Spleen (tissue), 11 donors: ENCODE measurements at regions not wholly inside any gene's neighbourhood (a gene's known extent, or its start where the extent isn't known, plus 50 kb on each side); places are given as distances from the start of the nearest gene placed in this dataset.

Source experiments
- DNase-seq: peaks from one replicate; pipeline ENCODE4 v3.0.0-alpha.2; 2020
- H3K27ac ChIP-seq, 8 donors: fragments of 200-600 bp; sonication (generic) in 7 of 8; 1 replicate in 4 of 8; 2 replicates in 4 of 8; pipeline versions ENCODE4 v1.5.0 to v1.8.0; 2016 to 2021; ENCODE audit warnings: inconsistent platforms in 4 of 8, mild to moderate bottlenecking in 4 of 8, moderate library complexity in 1 of 8
- H3K27me3 ChIP-seq, 7 donors: fragments of 200-600 bp; sonication (generic) in 6 of 7; replicated peaks in 1 of 7; 1 replicate in 4 of 7; 2 replicates in 3 of 7; pipeline versions ENCODE4 v1.5.0 to v1.8.0; 2016 to 2021; ENCODE audit warnings: inconsistent platforms in 3 of 7, mild to moderate bottlenecking in 1 of 7
- H3K36me3 ChIP-seq, 6 donors: fragments of 200-600 bp; sonication (generic) in 5 of 6; 1 replicate in 4 of 6; 2 replicates in 2 of 6; pipeline versions ENCODE4 v1.5.0 to v1.8.0; 2016 to 2021; ENCODE audit warnings: inconsistent platforms in 2 of 6
- H3K4me1 ChIP-seq, 6 donors: fragments of 200-600 bp; sonication (generic) in 5 of 6; 1 replicate in 3 of 6; 2 replicates in 3 of 6; pipeline versions ENCODE4 v1.5.0 to v1.8.0; 2016 to 2021; ENCODE audit warnings: inconsistent platforms in 3 of 6
- H3K4me3 ChIP-seq, 8 donors: fragments of 200-600 bp; sonication (generic) in 7 of 8; 1 replicate in 4 of 8; 2 replicates in 4 of 8; pipeline versions ENCODE4 v1.5.0 to v1.8.0; 2016 to 2021; ENCODE audit warnings: inconsistent platforms in 4 of 8, mild to moderate bottlenecking in 4 of 8, moderate library complexity in 2 of 8
- H3K9me3 ChIP-seq, 8 donors: fragments of 200-600 bp; sonication (generic) in 7 of 8; 1 replicate in 4 of 8; 2 replicates in 4 of 8; pipeline versions ENCODE4 v1.5.0 to v1.8.0; 2016 to 2021; ENCODE audit warnings: inconsistent platforms in 4 of 8
- POLR2A ChIP-seq, 3 donors: fragments of 450-650 bp; IDR thresholded peaks; one replicate each; pipeline ENCODE4 v1.5.1; 2017; ENCODE audit warnings: antibody characterized with exemption in 3 of 3, mild to moderate bottlenecking in 1 of 3
- POLR2AphosphoS5 ChIP-seq, 3 donors: sonication (generic); formaldehyde crosslinking; IDR thresholded peaks; one replicate each; pipeline ENCODE4 v1.5.1; 2017; ENCODE audit warnings: antibody characterized with exemption in 3 of 3
- WGBS, 5 donors: extraction: QIAGEN DNeasy Blood & Tissue Kit in 3 of 5; methylation state at CpG; one replicate each; pipeline versions ENCODE4 v1.1.5 to v1.1.7; 2013 to 2018; 5-methylcytosine and 5-hydroxymethylcytosine counted together
- intact Hi-C: fragments of 100-400 bp; cut with DNase I; formaldehyde crosslinking; loops from one replicate; pipeline ENCODE4 v1.15.0; 2023; ENCODE audit warnings: low total_unique reads
- TF ChIP-seq, protein P1 (sequence below), 11 experiments: fragments of 200-600 bp in 7 of 11; fragments of 450-650 bp in 4 of 11; sonication (generic) in 4 of 11; IDR thresholded peaks in 8 of 11; conservative IDR thresholded peaks in 3 of 11; 1 replicate in 7 of 11; 2 replicates in 4 of 11; pipeline versions ENCODE4 v1.4.0 to v1.8.0; 2016 to 2021; ENCODE audit warnings: antibody characterized with exemption in 11 of 11, inconsistent platforms in 4 of 11, mild to moderate bottlenecking in 1 of 11
- donor health status: healthy with polysubstance abuse.
- donor health status: DM: no; HTN: no; CAD: no; lungs with moderate emphysema.
- donor health status: DM: no; HTN: no; CAD: no.
- donor health status: Bipolar disorder and iron deficiency.
- donor health status: healthy.
- donor health status: DM: no; HTN: no; CAD: no.
- donor health status: DM: yes; HTN: yes; CAD: no.

- no peak for TF ChIP-seq POLR2AphosphoS5 (IDR thresholded peaks at IDR 0.05)
- TF ChIP-seq, protein P1, sequence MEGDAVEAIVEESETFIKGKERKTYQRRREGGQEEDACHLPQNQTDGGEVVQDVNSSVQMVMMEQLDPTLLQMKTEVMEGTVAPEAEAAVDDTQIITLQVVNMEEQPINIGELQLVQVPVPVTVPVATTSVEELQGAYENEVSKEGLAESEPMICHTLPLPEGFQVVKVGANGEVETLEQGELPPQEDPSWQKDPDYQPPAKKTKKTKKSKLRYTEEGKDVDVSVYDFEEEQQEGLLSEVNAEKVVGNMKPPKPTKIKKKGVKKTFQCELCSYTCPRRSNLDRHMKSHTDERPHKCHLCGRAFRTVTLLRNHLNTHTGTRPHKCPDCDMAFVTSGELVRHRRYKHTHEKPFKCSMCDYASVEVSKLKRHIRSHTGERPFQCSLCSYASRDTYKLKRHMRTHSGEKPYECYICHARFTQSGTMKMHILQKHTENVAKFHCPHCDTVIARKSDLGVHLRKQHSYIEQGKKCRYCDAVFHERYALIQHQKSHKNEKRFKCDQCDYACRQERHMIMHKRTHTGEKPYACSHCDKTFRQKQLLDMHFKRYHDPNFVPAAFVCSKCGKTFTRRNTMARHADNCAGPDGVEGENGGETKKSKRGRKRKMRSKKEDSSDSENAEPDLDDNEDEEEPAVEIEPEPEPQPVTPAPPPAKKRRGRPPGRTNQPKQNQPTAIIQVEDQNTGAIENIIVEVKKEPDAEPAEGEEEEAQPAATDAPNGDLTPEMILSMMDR (IDR thresholded peaks at IDR 0.05 in 8 of 11, conservative IDR thresholded peaks at IDR 0.05 in 3 of 11): no peak
- H3K27ac ChIP-seq: no peak overlapping the region
- no peaks in the 10 kb centered on the region for H3K36me3 ChIP-seq
- peaks cover 0 to 10% (median 0%) of the 10 kb centered on the region in 8 donors for H3K9me3 ChIP-seq
- H3K4me1 ChIP-seq: no peaks in the 10 kb centered on the region
- H3K4me3 ChIP-seq: no peak overlapping the region
- WGBS, 5 donors: 81 to 86% (median 83%) methylated on average over 20 of the region's 20 CpGs
- H3K27me3 ChIP-seq: no peaks in the 10 kb centered on the region
- intact Hi-C loops: no loop called here
- DNase-seq: no peak
Measured at GRCh38 chr5:4013106-4013898, 417.7 kb downstream of the IRX1 start.

DNA sequence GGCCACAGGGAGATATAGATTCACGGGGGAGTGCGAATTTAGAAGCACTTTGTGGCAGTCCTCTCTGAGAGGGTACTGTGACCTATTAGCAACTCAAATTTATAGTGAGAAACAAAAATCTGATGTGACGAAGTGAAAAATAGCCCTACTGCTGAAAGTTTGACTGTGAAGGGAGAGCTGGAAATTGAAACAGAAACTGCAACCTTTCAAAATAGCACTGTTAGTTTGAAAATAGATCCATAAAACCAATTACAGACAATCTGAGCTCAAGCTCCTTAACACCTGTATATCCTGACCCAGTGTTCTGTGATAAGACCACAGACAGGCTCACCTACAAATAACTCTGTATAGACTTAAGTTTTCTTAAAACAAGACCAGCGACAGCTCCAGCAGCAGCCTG, 420.1 kb downstream of the IRX1 start:
- Histone ChIP-seq H3K27me3 (no peaks in the 10 kb centered on the region), H3K4me3 (no peak overlapping the region), H3K27ac (no peak overlapping the region), H3K4me1 (no peaks in the 10 kb centered on the region), H3K9me3 (peaks cover 0 to 6% (median 0%) of the 10 kb centered on the region in 8 donors), H3K36me3 (no peaks in the 10 kb centered on the region)
- no peak for DNase-seq
- WGBS, 5 donors: 62 to 79% (median 75%) methylated on average over 4 of the region's 4 CpGs
- intact Hi-C loops: no loop called here
- TF ChIP-seq, protein P1 (IDR thresholded peaks at IDR 0.05 in 8 of 11, conservative IDR thresholded peaks at IDR 0.05 in 3 of 11): no peak
- TF ChIP-seq POLR2AphosphoS5 (IDR thresholded peaks at IDR 0.05): no peak

- DNase-seq: no peak
- TF ChIP-seq POLR2AphosphoS5 (IDR thresholded peaks at IDR 0.05) (no peak), POLR2A (IDR thresholded peaks at IDR 0.05) (no peak)
- Histone ChIP-seq H3K9me3 (peaks cover 0 to 6% (median 0%) of the 10 kb centered on the region in 8 donors), H3K27ac (no peak overlapping the region), H3K36me3 (no peaks in the 10 kb centered on the region), H3K4me1 (no peaks in the 10 kb centered on the region), H3K27me3 (peaks cover 0 to 2% (median 0%) of the 10 kb centered on the region in 7 donors), H3K4me3 (no peak overlapping the region)
- WGBS, 5 donors: 64 to 78% (median 72%) methylated on average over 5 of the region's 5 CpGs
- intact Hi-C loops: no loop called here
Measured at GRCh38 chr5:4017076-4017803, 421.6 kb downstream of the IRX1 start.

GRCh38 chr5:4018007-4018406, 422.4 kb downstream of the IRX1 start:
- 40 to 60% (median 48%) methylated on average over 2 of the region's 2 CpGs for WGBS, 5 donors
- peaks cover 0 to 9% (median 0%) of the 10 kb centered on the region in 8 donors for H3K9me3 ChIP-seq
- peaks cover 0 to 9% (median 0%) of the 10 kb centered on the region in 7 donors for H3K27me3 ChIP-seq
- TF ChIP-seq POLR2A (IDR thresholded peaks at IDR 0.05) (no peak), POLR2AphosphoS5 (IDR thresholded peaks at IDR 0.05) (no peak)
- TF ChIP-seq, protein P1 (IDR thresholded peaks at IDR 0.05 in 8 of 11, conservative IDR thresholded peaks at IDR 0.05 in 3 of 11): no peak
- no peaks in the 10 kb centered on the region for H3K4me1 ChIP-seq
- no peak overlapping the region for H3K4me3 ChIP-seq
- no peak for DNase-seq
- no peak overlapping the region for H3K27ac ChIP-seq
- intact Hi-C loops: no loop called here
- H3K36me3 ChIP-seq: no peaks in the 10 kb centered on the region
